ENCODE measurements at regions not wholly inside any gene's neighbourhood (a gene's known extent, or its start where the extent isn't known, plus 50 kb on each side); places are given as distances from the start of the nearest gene placed in this dataset.

DNA sequence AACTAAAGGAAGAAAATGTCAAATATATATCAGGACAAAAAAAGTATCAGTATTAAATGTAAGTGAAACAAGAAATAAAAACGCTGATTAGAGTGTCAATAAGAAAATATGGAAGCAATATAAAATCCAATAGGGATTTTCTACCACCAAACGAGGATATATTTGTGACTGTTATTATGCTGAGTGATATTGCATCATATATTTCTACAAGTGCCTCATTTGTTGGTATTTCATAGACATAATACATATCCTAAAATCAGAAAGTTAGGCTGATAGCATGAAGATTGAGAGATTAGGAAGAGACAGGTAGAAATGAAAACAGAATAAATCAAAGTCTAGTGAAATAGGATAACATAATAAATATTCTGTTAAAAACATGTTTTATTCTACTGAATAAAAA is 429.2 kb upstream of the IRAK1BP1 start:
- H3K27ac ChIP-seq (ENCODE audit: low read length), result no peak overlapping the region
- no peak overlapping the region for H3K4me3 ChIP-seq (ENCODE audit: low read length)
- no peaks in the 10 kb centered on the region for H3K36me3 ChIP-seq (ENCODE audit: control insufficient read depth, insufficient read depth, low read length)
- no peaks in the 10 kb centered on the region for H3K27me3 ChIP-seq (ENCODE audit: control insufficient read depth, insufficient read depth, low read length)
- DNase-seq (ENCODE audit: low read depth, low spot score), result no peak
- H3K9me3 ChIP-seq (ENCODE audit: control insufficient read depth, insufficient read depth, low read length), result no peaks in the 10 kb centered on the region
- no peaks in the 10 kb centered on the region for H3K4me1 ChIP-seq (ENCODE audit: control insufficient read depth, insufficient read depth, low read length)
- WGBS (ENCODE audit: insufficient coverage, insufficient read length), result no CpG with 5 or more reads among the region's 2 CpGs

DNA sequence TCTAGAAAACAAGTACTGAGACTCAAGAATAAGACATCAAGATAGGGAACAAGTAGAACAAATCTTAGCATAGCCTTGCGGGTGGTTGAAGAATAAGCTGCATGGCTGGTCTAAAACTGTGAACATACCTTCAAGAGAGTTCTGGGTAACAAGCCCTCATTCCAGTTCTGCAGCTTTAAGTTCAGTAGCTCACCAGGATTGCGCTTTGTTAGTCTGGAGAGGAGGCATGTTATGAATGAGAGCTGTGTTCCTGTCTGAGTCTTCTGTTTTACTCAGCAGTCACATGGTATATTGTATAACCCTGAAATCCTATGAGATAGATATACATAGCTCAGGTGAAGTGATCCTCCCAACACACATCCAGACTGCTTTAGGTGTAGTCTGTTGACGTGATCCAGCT is 406.6 kb upstream of the IRAK1BP1 start:
- Histone ChIP-seq H3K9me3 (ENCODE audit: control insufficient read depth, insufficient read depth, low read length) (no peaks in the 10 kb centered on the region), H3K27me3 (ENCODE audit: control insufficient read depth, insufficient read depth, low read length) (no peaks in the 10 kb centered on the region), H3K4me1 (ENCODE audit: control insufficient read depth, insufficient read depth, low read length) (no peaks in the 10 kb centered on the region), H3K4me3 (ENCODE audit: low read length) (no peak overlapping the region), H3K36me3 (ENCODE audit: control insufficient read depth, insufficient read depth, low read length) (no peaks in the 10 kb centered on the region), H3K27ac (ENCODE audit: low read length) (no peak overlapping the region)
- no peak for DNase-seq (ENCODE audit: low read depth, low spot score)
- no CpG with 5 or more reads among the region's 3 CpGs for WGBS (ENCODE audit: insufficient coverage, insufficient read length)

DNA sequence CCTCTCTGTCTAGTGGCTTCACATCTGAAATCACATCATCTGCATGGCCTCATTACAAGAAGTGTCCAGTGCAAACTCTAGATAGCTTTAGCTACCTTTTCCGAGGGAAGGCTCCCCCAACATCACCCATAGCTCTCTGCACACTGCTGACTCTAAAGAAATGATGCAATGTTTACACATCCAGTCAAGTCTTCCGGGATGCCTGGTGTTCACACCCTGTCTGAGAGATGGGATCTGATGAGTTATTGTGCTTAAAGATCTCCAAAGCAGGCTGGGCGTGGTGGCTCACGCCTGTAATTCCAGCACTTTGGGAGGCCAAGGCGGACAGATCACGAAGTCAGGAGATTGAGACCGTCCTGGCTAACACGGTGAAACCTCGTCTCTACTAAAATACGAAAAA is 404.6 kb upstream of the IRAK1BP1 start:
- no CpG with 5 or more reads among the region's 10 CpGs for WGBS (ENCODE audit: insufficient coverage, insufficient read length)
- Histone ChIP-seq H3K4me3 (ENCODE audit: low read length) (no peak overlapping the region), H3K4me1 (ENCODE audit: control insufficient read depth, insufficient read depth, low read length) (no peaks in the 10 kb centered on the region), H3K27me3 (ENCODE audit: control insufficient read depth, insufficient read depth, low read length) (no peaks in the 10 kb centered on the region), H3K36me3 (ENCODE audit: control insufficient read depth, insufficient read depth, low read length) (no peaks in the 10 kb centered on the region), H3K27ac (ENCODE audit: low read length) (no peak overlapping the region), H3K9me3 (ENCODE audit: control insufficient read depth, insufficient read depth, low read length) (no peaks in the 10 kb centered on the region)
- no peak for DNase-seq (ENCODE audit: low read depth, low spot score)

DNA sequence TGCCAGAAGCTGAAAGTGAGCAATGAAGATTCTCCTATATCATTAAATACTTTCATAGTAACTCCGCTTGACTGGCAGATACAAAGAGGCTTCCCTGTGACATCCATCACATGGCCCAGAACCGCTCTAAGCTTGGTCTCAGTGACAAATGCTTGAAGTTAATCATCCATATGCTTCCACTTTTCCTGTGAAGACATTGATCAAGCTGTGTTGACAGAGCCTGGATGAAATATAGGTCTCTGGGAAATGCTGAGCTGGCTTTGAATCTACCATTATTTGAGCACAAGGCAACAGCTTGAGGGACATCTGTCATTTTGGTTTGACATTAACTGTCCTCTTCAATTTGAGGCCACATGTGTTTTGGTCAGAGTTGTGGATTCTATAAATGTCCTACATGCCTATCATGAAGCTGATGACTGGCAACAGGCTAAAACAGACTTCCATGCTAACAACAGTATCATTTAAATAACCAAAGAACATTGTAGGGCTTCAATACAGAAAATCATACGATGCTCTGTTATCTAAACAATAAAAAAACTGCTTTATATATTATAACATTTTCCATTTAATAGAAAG is 402.2 kb upstream of the IRAK1BP1 start:
- no peak for DNase-seq (ENCODE audit: low read depth, low spot score)
- WGBS (ENCODE audit: insufficient coverage, insufficient read length), result 100% methylated on average over 1 of the region's 3 CpGs
- no peaks in the 10 kb centered on the region for H3K4me1 ChIP-seq (ENCODE audit: control insufficient read depth, insufficient read depth, low read length)
- no peaks in the 10 kb centered on the region for H3K36me3 ChIP-seq (ENCODE audit: control insufficient read depth, insufficient read depth, low read length)
- no peaks in the 10 kb centered on the region for H3K27me3 ChIP-seq (ENCODE audit: control insufficient read depth, insufficient read depth, low read length)
- H3K4me3 ChIP-seq (ENCODE audit: low read length), result no peak overlapping the region
- no peak overlapping the region for H3K27ac ChIP-seq (ENCODE audit: low read length)
- no peaks in the 10 kb centered on the region for H3K9me3 ChIP-seq (ENCODE audit: control insufficient read depth, insufficient read depth, low read length)

DNA sequence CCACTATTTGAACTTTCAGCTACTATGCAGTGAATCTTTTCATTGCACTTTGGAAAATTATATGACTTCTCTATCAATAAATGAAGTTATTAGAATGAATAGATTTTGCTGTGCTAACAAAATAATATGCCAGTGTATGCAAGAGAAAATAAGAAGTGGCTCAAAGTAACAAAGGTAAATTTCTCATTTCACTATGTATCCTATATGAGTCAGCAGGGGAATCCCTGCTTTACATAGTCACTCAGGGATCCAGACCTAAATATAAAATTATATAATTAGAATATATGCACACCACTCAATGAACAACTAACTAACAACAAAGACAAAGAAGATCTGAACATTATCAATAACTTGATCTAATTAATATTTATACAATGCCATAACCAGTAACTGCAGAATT is 390.8 kb upstream of the IRAK1BP1 start:
- H3K4me1 ChIP-seq (ENCODE audit: control insufficient read depth, insufficient read depth, low read length), result no peaks in the 10 kb centered on the region
- no peaks in the 10 kb centered on the region for H3K36me3 ChIP-seq (ENCODE audit: control insufficient read depth, insufficient read depth, low read length)
- H3K4me3 ChIP-seq (ENCODE audit: low read length), result no peak overlapping the region
- H3K27me3 ChIP-seq (ENCODE audit: control insufficient read depth, insufficient read depth, low read length), result no peaks in the 10 kb centered on the region
- no peak for DNase-seq (ENCODE audit: low read depth, low spot score)
- H3K9me3 ChIP-seq (ENCODE audit: control insufficient read depth, insufficient read depth, low read length), result no peaks in the 10 kb centered on the region
- no peak overlapping the region for H3K27ac ChIP-seq (ENCODE audit: low read length)

DNA sequence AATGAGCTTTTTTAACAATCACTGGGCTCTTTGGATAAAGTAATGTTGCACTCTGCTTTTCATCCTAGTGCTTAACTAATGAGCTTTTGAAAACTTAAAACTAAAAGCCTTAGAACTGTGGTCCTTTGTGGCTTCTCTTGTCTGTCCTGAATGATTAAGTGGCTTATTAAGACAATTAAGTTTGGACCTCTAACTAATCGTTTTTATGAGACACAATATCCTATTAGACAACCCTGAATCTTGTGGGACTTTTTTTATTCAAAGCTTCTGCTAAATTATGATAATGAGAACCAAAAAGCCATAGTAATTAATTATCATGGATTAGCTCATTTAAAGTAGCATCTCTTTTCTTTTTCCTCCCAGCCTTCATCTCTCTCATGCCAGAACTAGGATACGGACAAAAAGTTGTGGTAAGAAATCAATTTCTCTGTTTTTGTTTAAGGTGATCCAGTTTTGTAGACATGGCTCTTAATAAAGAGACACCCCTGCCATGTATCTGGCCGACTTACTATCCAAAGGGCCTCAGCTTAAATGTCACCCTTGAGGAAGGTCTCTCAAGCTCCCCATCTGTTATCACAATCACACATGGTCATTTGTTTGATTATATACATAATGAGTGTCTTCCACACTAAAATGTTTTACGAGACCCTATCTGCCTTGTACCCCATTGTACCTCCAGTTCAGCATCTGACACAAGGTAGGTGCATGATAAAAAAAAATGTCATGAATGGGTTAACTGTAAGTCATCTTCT is 384.4 kb upstream of the IRAK1BP1 start:
- WGBS (ENCODE audit: insufficient coverage, insufficient read length), result no CpG with 5 or more reads among the region's 4 CpGs
- Histone ChIP-seq H3K4me1 (ENCODE audit: control insufficient read depth, insufficient read depth, low read length) (no peaks in the 10 kb centered on the region), H3K36me3 (ENCODE audit: control insufficient read depth, insufficient read depth, low read length) (no peaks in the 10 kb centered on the region), H3K4me3 (ENCODE audit: low read length) (no peak overlapping the region), H3K27ac (ENCODE audit: low read length) (no peak overlapping the region), H3K27me3 (ENCODE audit: control insufficient read depth, insufficient read depth, low read length) (no peaks in the 10 kb centered on the region), H3K9me3 (ENCODE audit: control insufficient read depth, insufficient read depth, low read length) (no peaks in the 10 kb centered on the region)
- no peak for DNase-seq (ENCODE audit: low read depth, low spot score)

DNA sequence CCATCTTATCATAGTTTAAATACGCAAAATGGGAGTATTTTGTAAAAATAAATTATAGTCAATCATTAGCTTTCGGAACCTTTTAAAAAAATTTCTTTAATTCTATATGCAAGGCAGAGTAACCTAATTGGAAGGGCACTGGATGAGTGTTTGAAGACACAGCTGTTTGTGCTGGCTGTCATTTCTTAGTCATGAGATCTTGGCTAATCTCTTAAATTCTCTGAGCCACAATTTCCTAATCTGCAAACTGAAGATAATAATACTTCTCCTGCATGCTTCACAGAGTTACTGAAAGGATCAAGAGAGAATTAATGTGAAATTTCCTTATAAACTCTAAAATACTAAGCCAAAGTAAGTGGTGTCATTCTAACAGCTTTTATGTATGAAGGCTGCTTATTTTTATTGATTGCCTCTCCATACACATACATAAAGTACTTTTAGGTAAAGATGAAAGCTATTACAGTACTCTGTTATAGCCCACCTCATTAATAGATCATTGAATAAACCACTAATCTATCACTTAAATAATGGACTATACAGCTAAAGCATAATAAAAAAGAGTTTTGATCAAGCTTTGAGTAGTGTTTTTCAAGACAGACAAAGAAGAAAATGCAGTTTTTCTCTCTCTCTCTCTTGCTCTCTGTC is 383.7 kb upstream of the IRAK1BP1 start:
- DNase-seq (ENCODE audit: low read depth, low spot score), result no peak
- Histone ChIP-seq H3K27ac (ENCODE audit: low read length) (no peak overlapping the region), H3K4me3 (ENCODE audit: low read length) (no peak overlapping the region), H3K4me1 (ENCODE audit: control insufficient read depth, insufficient read depth, low read length) (no peaks in the 10 kb centered on the region), H3K36me3 (ENCODE audit: control insufficient read depth, insufficient read depth, low read length) (no peaks in the 10 kb centered on the region), H3K9me3 (ENCODE audit: control insufficient read depth, insufficient read depth, low read length) (no peaks in the 10 kb centered on the region), H3K27me3 (ENCODE audit: control insufficient read depth, insufficient read depth, low read length) (no peaks in the 10 kb centered on the region)
- WGBS (ENCODE audit: insufficient coverage, insufficient read length), result no CpG with 5 or more reads among the region's 2 CpGs

DNA sequence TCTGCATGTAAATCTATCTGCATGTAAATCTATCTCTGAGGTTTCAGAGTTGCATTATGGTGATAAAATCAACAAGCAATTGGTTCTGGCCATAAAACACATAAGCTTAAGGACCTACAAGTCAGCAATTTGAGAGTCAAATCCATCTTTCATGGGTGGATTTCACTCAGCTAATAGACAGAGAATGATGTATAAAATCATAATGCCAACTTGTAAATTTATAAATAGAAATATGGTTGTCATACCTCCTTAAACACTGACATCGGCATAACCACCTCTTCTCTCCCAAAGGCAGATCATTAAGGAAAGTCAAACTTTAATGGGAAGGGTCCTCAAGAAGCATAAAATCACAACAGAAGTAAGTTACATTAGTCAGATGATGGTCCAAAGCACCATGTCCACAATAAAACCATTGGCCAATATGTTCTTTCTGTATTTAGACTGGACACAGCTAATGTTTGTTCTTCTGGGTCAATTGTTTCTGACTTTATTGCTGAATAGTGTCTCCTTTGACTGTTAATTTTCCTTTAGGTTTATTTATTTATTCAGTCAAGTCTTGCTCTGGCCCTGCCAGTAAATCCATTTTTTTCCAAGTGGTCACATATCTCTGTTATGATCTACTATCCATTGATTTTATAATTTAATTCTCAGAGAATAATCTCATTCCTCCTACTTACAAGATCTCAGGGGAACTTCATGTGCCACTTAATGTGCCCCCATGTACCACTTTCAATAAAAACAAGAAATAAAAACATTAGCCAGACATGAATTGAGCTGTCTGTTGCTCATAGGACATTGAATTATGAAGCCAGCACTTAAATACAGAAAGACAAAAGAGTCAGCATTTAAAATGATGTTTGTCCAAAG is 382.9 kb upstream of the IRAK1BP1 start:
- H3K27ac ChIP-seq (ENCODE audit: low read length), result no peak overlapping the region
- H3K27me3 ChIP-seq (ENCODE audit: control insufficient read depth, insufficient read depth, low read length), result no peaks in the 10 kb centered on the region
- DNase-seq (ENCODE audit: low read depth, low spot score), result no peak
- H3K4me1 ChIP-seq (ENCODE audit: control insufficient read depth, insufficient read depth, low read length), result no peaks in the 10 kb centered on the region
- H3K36me3 ChIP-seq (ENCODE audit: control insufficient read depth, insufficient read depth, low read length), result no peaks in the 10 kb centered on the region
- WGBS (ENCODE audit: insufficient coverage, insufficient read length), result no CpG with 5 or more reads among the region's 1 CpG
- no peaks in the 10 kb centered on the region for H3K9me3 ChIP-seq (ENCODE audit: control insufficient read depth, insufficient read depth, low read length)
- no peak overlapping the region for H3K4me3 ChIP-seq (ENCODE audit: low read length)

DNA sequence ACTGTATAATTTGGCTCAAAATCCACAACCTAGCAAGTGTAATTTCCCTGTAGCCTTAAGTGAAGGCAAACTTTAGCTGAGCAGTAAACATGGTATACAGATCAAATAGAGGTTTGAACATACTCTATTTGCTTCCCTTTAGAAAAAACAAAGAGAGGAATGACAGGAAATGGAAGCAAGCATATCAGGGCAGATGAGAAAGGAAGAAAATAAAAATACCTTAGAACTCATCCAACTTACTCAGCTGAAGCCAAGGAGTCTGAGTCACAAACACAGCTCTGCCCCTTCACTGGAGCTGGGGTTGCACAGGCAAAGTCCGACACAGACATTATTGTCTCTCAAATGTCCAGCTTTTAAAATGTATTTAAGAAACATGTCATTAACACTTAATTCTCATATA is 379.9 kb upstream of the IRAK1BP1 start:
- WGBS (ENCODE audit: insufficient coverage, insufficient read length), result no CpG with 5 or more reads among the region's 1 CpG

DNA sequence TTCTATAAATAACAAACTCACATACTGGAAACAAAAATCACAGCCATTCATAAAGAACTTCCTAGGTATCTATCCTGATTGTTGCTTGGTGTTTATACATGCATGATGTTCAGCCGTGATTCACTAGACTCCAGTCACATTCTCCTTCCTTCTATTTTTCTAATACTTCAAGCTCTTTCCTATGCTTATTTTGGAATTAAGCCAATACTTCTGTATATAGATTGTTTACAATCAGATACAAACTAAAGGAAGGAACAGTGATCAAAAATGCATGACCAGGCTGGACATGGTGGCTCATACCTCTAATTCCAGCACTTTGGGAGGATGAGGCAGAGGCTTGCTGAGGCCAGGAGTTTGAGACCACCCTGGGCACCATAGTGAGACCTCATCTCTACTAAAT is 377.5 kb upstream of the IRAK1BP1 start:
- no CpG with 5 or more reads among the region's 1 CpG for WGBS (ENCODE audit: insufficient coverage, insufficient read length)
- no peaks in the 10 kb centered on the region for H3K9me3 ChIP-seq (ENCODE audit: control insufficient read depth, insufficient read depth, low read length)
- no peaks in the 10 kb centered on the region for H3K36me3 ChIP-seq (ENCODE audit: control insufficient read depth, insufficient read depth, low read length)
- DNase-seq (ENCODE audit: low read depth, low spot score), result no peak
- H3K27ac ChIP-seq (ENCODE audit: low read length), result no peak overlapping the region
- H3K4me3 ChIP-seq (ENCODE audit: low read length), result no peak overlapping the region
- no peaks in the 10 kb centered on the region for H3K27me3 ChIP-seq (ENCODE audit: control insufficient read depth, insufficient read depth, low read length)
- no peaks in the 10 kb centered on the region for H3K4me1 ChIP-seq (ENCODE audit: control insufficient read depth, insufficient read depth, low read length)

More for the DNA sequence above, 379.9 kb upstream of the IRAK1BP1 start:
- H3K9me3 ChIP-seq (ENCODE audit: control insufficient read depth, insufficient read depth, low read length), result no peaks in the 10 kb centered on the region
- no peak overlapping the region for H3K4me3 ChIP-seq (ENCODE audit: low read length)
- no peaks in the 10 kb centered on the region for H3K27me3 ChIP-seq (ENCODE audit: control insufficient read depth, insufficient read depth, low read length)
- H3K27ac ChIP-seq (ENCODE audit: low read length), result no peak overlapping the region
- no peaks in the 10 kb centered on the region for H3K36me3 ChIP-seq (ENCODE audit: control insufficient read depth, insufficient read depth, low read length)
- DNase-seq (ENCODE audit: low read depth, low spot score), result no peak
- H3K4me1 ChIP-seq (ENCODE audit: control insufficient read depth, insufficient read depth, low read length), result no peaks in the 10 kb centered on the region

Measured in iPS DF 6.9 (cell line).